Neural cell (in vitro differentiated cells): ENCODE measurements at regions not wholly inside any gene's neighbourhood (a gene's known extent, or its start where the extent isn't known, plus 50 kb on each side); places are given as distances from the start of the nearest gene placed in this dataset.

ENCODE experiments used
- H2AFZ ChIP-seq: fragments of 200-600, 300-800 bp; sonication (generic), shearing (Covaris generic); 2 replicates; pipeline ENCODE4 v1.6.0; 2014; ENCODE audit warnings: low read depth, mild to moderate bottlenecking, antibody characterized with exemption, low read length, moderate library complexity
- H3F3A ChIP-seq: fragments of 200-600 bp; shearing (Covaris generic); 2 replicates; pipeline ENCODE4 v1.6.1; 2016; ENCODE audit warnings: mild to moderate bottlenecking, moderate library complexity, mixed read lengths, antibody characterized with exemption, low read length; ENCODE audit not compliant: insufficient read depth, poor library complexity, severe bottlenecking
- H3K27ac ChIP-seq: fragments of 200-600, 300-800 bp; sonication (generic), shearing (Covaris generic); 2 replicates; pipeline ENCODE4 v1.5.1; 2014; ENCODE audit warnings: mild to moderate bottlenecking, low read length, moderate library complexity
- H3K27me3 ChIP-seq: fragments of 300-800, 200-600 bp; sonication (generic), shearing (Covaris generic); 2 replicates; pipeline ENCODE4 v1.6.0; 2014; ENCODE audit warnings: mild to moderate bottlenecking, low read depth, low read length, moderate library complexity; ENCODE audit not compliant: insufficient read depth
- H3K36me3 ChIP-seq: fragments of 300-800, 200-600 bp; sonication (generic), shearing (Covaris generic); 2 replicates; pipeline ENCODE4 v1.5.1; 2014; ENCODE audit warnings: mild to moderate bottlenecking, antibody characterized with exemption, low read length, moderate library complexity; ENCODE audit not compliant: insufficient read depth
- H3K4me2 ChIP-seq: fragments of 300-800, 200-600 bp; sonication (generic), shearing (Covaris generic); 2 replicates; pipeline ENCODE4 v1.6.0; 2014; ENCODE audit warnings: mild to moderate bottlenecking, low read length
- H3K4me3 ChIP-seq: fragments of 300-800, 200-600 bp; sonication (generic), shearing (Covaris generic); 2 replicates; pipeline ENCODE4 v1.5.1; 2014; ENCODE audit warnings: mild to moderate bottlenecking, low read length, moderate library complexity
- H3K79me2 ChIP-seq: fragments of 200-600 bp; shearing (Covaris generic); replicated peaks from 2 replicates; pipeline ENCODE4 v1.6.0; 2014; ENCODE audit warnings: mild to moderate bottlenecking, low read length, moderate library complexity; ENCODE audit not compliant: insufficient read depth
- H3K9ac ChIP-seq: fragments of 300-800, 200-600 bp; sonication (generic), shearing (Covaris generic); 2 replicates; pipeline ENCODE4 v1.6.1; 2016; ENCODE audit warnings: mild to moderate bottlenecking, low read length, mixed read lengths
- H3K9me2 ChIP-seq: fragments of 200-600 bp; shearing (Covaris generic); 2 replicates; pipeline ENCODE4 v1.6.1; 2016; ENCODE audit warnings: mild to moderate bottlenecking, low read length, mixed read lengths; ENCODE audit not compliant: insufficient read depth
- H3K9me3 ChIP-seq: fragments of 200-600, 300-800 bp; sonication (generic), shearing (Covaris generic); 2 replicates; pipeline ENCODE4 v1.6.1; 2016; ENCODE audit warnings: mild to moderate bottlenecking, mixed run types, low read length, moderate library complexity, mixed read lengths
- H4K20me1 ChIP-seq: fragments of 200-600 bp; shearing (Covaris generic); 2 replicates; pipeline ENCODE4 v1.6.1; 2016; ENCODE audit warnings: mild to moderate bottlenecking, mixed run types; ENCODE audit not compliant: insufficient read depth
- EP300 ChIP-seq: fragments of 450-650 bp; conservative IDR thresholded peaks from 2 replicates; pipeline ENCODE4 v1.6.1; 2014; ENCODE audit warnings: antibody characterized with exemption, mild to moderate bottlenecking, moderate library complexity; ENCODE audit not compliant: poor library complexity, severe bottlenecking
- EZH2 ChIP-seq: fragments of 200-600, 300-800 bp; shearing (Covaris generic), sonication (generic); IDR thresholded peaks from 2 replicates; pipeline ENCODE4 v1.6.1; 2014; ENCODE audit warnings: antibody characterized with exemption, low read length, borderline replicate concordance, mild to moderate bottlenecking; ENCODE audit not compliant: insufficient read depth, poor library complexity, severe bottlenecking
- MXI1 ChIP-seq: fragments of 450-650 bp; conservative IDR thresholded peaks from 2 replicates; pipeline ENCODE4 v1.6.1; 2014; ENCODE audit warnings: antibody characterized with exemption, mild to moderate bottlenecking; ENCODE audit not compliant: poor library complexity, severe bottlenecking
- POLR2AphosphoS5 ChIP-seq: IDR thresholded peaks from 2 replicates; pipeline ENCODE4 v1.6.1; 2012
- RAD21 ChIP-seq: fragments of 450-650 bp; conservative IDR thresholded peaks from 2 replicates; pipeline ENCODE4 v1.6.1; 2014; ENCODE audit warnings: antibody characterized with exemption, mild to moderate bottlenecking, moderate library complexity
- SMC3 ChIP-seq: fragments of 450-650 bp; conservative IDR thresholded peaks from 2 replicates; pipeline ENCODE4 v1.6.1; 2014; ENCODE audit warnings: antibody characterized with exemption, mild to moderate bottlenecking, moderate library complexity; ENCODE audit not compliant: poor library complexity
- TAF1 ChIP-seq: IDR thresholded peaks from 2 replicates; pipeline ENCODE4 v1.6.1; 2012; ENCODE audit warnings: low read depth
- TF ChIP-seq, protein P1 (sequence below): fragments of 450-650 bp; IDR thresholded peaks from 2 replicates; pipeline ENCODE4 v1.5.1; 2014; ENCODE audit warnings: antibody characterized with exemption, mild to moderate bottlenecking, moderate library complexity; ENCODE audit not compliant: poor library complexity, severe bottlenecking
- TF ChIP-seq, protein P2 (sequence below): IDR thresholded peaks from 2 replicates; pipeline ENCODE4 v1.6.1; 2012; ENCODE audit warnings: borderline replicate concordance

DNA sequence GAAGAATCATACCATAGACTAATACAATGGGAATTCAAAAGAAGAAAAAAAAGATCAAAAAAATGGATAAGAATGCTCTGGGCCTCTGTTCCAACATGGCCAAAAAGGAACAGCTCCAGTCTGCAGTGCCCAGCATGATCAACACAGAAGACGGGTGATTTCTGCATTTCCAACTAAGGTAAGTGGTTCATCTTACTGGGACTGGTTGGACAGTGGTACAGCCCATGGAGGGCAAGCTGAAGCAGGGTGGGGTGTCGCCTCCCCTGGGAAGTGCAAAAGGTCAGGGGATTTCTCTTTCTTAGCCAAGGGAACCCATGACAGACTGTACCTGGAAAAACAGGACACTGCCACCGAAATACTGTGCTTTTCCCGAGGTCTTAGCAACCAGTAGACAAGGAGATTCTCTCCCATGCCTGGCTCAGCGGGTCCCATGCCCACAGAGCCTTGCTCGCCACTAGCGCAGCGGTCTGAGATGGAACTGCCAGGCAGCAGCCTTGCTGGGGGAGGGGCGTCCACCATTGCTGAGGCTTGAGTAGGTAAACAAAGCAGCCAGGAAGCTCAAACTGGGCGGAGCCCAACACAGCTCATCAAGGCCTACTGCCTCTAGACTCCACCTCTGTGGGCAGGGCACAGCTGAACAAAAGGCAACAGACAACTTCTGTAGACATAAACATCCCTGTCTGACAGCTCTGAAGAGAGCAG, 428.4 kb downstream of the MN1 start:
- Histone ChIP-seq H2AFZ (no peak overlapping the region), H3K9me3 (no peaks in the 10 kb centered on the region)

DNA sequence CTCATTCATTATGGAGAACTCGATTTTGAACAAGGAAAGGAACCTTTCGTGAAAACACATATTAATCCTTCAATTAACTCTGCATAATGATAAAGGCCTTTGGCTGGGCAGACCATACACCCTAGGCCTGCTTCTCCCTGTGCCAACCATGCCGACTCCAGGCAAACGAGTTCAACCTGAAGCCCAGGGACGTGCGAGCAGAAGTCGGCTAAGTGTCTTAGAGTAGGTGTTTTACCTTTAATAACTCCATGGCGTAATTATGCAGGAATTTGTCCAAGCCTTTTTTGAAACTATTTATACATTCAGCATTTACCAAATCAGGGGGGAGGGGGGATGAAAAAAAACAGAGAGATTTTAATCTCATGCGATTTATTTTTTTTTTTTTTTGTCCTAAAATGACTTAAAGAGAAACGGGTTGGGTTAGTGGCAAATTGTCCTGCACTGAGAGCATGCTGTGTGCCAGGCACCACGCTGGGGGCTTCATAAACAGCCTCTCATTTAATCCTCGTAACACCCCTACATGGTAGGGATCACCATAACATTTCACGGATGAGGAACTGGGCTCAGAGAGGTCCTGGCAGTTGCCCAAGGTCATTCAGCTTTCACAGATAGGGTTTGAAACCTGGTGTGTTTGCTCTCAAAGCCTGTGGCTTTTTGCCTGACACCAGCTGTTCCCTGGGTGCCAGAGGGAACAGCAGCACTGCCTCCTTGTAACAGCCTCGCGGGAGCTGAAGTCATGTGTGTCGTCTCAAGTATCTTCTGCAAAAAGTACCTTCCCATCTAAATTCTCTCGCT, 423.9 kb downstream of the MN1 start:
- Histone ChIP-seq H3K9me3 (no peaks in the 10 kb centered on the region), H3K36me3 (no peaks in the 10 kb centered on the region), H2AFZ (no peak overlapping the region), H3K27me3 (no peaks in the 10 kb centered on the region), H4K20me1 (no peaks in the 10 kb centered on the region), H3K9me2 (no peaks in the 10 kb centered on the region), H3K4me2 (no peak overlapping the region), H3F3A (no peaks in the 10 kb centered on the region), H3K79me2 (no peaks in the 10 kb centered on the region), H3K4me3 (no peak overlapping the region), H3K27ac (peak overlapping the region; percentile 26), H3K9ac (no peak overlapping the region)
- no peak for TF ChIP-seq RAD21

More for the DNA sequence above, 428.4 kb downstream of the MN1 start:
- Histone ChIP-seq H3F3A (no peaks in the 10 kb centered on the region), H3K4me2 (no peak overlapping the region), H4K20me1 (no peaks in the 10 kb centered on the region), H3K4me3 (no peak overlapping the region), H3K79me2 (no peaks in the 10 kb centered on the region), H3K27ac (no peak overlapping the region), H3K27me3 (no peaks in the 10 kb centered on the region), H3K9me2 (no peaks in the 10 kb centered on the region), H3K9ac (no peak overlapping the region), H3K36me3 (no peaks in the 10 kb centered on the region)
- TF ChIP-seq TAF1 (no peak), POLR2AphosphoS5 (no peak), MXI1 (no peak), EP300 (no peak), EZH2 (no peak), RAD21 (no peak), SMC3 (no peak)
- TF ChIP-seq, protein P1, sequence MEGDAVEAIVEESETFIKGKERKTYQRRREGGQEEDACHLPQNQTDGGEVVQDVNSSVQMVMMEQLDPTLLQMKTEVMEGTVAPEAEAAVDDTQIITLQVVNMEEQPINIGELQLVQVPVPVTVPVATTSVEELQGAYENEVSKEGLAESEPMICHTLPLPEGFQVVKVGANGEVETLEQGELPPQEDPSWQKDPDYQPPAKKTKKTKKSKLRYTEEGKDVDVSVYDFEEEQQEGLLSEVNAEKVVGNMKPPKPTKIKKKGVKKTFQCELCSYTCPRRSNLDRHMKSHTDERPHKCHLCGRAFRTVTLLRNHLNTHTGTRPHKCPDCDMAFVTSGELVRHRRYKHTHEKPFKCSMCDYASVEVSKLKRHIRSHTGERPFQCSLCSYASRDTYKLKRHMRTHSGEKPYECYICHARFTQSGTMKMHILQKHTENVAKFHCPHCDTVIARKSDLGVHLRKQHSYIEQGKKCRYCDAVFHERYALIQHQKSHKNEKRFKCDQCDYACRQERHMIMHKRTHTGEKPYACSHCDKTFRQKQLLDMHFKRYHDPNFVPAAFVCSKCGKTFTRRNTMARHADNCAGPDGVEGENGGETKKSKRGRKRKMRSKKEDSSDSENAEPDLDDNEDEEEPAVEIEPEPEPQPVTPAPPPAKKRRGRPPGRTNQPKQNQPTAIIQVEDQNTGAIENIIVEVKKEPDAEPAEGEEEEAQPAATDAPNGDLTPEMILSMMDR = no peak
- TF ChIP-seq, protein P2, sequence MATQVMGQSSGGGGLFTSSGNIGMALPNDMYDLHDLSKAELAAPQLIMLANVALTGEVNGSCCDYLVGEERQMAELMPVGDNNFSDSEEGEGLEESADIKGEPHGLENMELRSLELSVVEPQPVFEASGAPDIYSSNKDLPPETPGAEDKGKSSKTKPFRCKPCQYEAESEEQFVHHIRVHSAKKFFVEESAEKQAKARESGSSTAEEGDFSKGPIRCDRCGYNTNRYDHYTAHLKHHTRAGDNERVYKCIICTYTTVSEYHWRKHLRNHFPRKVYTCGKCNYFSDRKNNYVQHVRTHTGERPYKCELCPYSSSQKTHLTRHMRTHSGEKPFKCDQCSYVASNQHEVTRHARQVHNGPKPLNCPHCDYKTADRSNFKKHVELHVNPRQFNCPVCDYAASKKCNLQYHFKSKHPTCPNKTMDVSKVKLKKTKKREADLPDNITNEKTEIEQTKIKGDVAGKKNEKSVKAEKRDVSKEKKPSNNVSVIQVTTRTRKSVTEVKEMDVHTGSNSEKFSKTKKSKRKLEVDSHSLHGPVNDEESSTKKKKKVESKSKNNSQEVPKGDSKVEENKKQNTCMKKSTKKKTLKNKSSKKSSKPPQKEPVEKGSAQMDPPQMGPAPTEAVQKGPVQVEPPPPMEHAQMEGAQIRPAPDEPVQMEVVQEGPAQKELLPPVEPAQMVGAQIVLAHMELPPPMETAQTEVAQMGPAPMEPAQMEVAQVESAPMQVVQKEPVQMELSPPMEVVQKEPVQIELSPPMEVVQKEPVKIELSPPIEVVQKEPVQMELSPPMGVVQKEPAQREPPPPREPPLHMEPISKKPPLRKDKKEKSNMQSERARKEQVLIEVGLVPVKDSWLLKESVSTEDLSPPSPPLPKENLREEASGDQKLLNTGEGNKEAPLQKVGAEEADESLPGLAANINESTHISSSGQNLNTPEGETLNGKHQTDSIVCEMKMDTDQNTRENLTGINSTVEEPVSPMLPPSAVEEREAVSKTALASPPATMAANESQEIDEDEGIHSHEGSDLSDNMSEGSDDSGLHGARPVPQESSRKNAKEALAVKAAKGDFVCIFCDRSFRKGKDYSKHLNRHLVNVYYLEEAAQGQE = no peak
